PC-3 (cell line): ENCODE measurements at regions not wholly inside any gene's neighbourhood (a gene's known extent, or its start where the extent isn't known, plus 50 kb on each side); places are given as distances from the start of the nearest gene placed in this dataset.

Experiments
- ATAC-seq: fragments of 200-7000 bp; cut with Tn5 transposase; 2 replicates; pipeline ENCODE4 v1.9.1; 2020; ENCODE audit warnings: mild to moderate bottlenecking, moderate library complexity
- BruUV-seq: library from RNA; stranded (reverse); fragments of 400-500 nt; replicated peaks from 2 replicates; lab custom pipeline; 2021; lab: Mats Ljungman, UMichigan
- CTCF ChIA-PET: fragments of 300-600 bp; sonication (Branson Sonifier 250); formaldehyde crosslinking; loops from one replicate; lab custom pipeline; 2022; ENCODE audit warnings: antibody characterized with exemption; lab: Charles Lee
- POLR2A ChIA-PET: fragments of 300-600 bp; sonication (Branson Sonifier 250); formaldehyde crosslinking; loops from one replicate; lab custom pipeline; 2022; ENCODE audit warnings: antibody characterized with exemption; ENCODE audit not compliant: unreplicated experiment; lab: Charles Lee
- DNase-seq: peaks from one replicate; pipeline ENCODE4 v3.0.0-alpha.2; 2015
- H2AFZ ChIP-seq: fragments of 300-600 bp; sonication (generic); 2 replicates; pipeline ENCODE4 v1.6.0; 2016; ENCODE audit warnings: antibody characterized with exemption, low read length
- H3F3A ChIP-seq: fragments of 300-600 bp; sonication (generic); one replicate; pipeline ENCODE4 v1.6.0; 2017; ENCODE audit warnings: antibody characterized with exemption, low read length, control low read depth, mild to moderate bottlenecking; ENCODE audit not compliant: unreplicated experiment
- H3K27ac ChIP-seq: fragments of 300-600 bp; sonication (generic); 2 replicates; pipeline ENCODE4 v1.5.1; 2016; ENCODE audit warnings: mild to moderate bottlenecking, low read length
- H3K27me3 ChIP-seq: fragments of 300-600 bp; sonication (generic); 2 replicates; pipeline ENCODE4 v1.6.1; 2016; ENCODE audit warnings: low read length, mixed read lengths
- H3K36me3 ChIP-seq: fragments of 300-600 bp; sonication (generic); 2 replicates; pipeline ENCODE4 v1.6.1; 2016; ENCODE audit warnings: low read depth, mixed run types, low read length, mixed read lengths
- H3K4me1 ChIP-seq: fragments of 300-600 bp; sonication (generic); 2 replicates; pipeline ENCODE4 v1.5.1; 2016; ENCODE audit warnings: low read length; ENCODE audit not compliant: insufficient read depth
- H3K4me2 ChIP-seq: fragments of 300-600 bp; sonication (generic); 2 replicates; pipeline ENCODE4 v1.6.0; 2016; ENCODE audit warnings: low read length
- H3K4me3 ChIP-seq: fragments of 300-600 bp; sonication (generic); 2 replicates; pipeline ENCODE4 v1.5.1; 2016; ENCODE audit warnings: mild to moderate bottlenecking, low read length, mixed read lengths
- H3K79me2 ChIP-seq: fragments of 300-600 bp; sonication (generic); 2 replicates; pipeline ENCODE4 v1.6.1; 2017; ENCODE audit warnings: low read length, mixed read lengths
- H3K9ac ChIP-seq: fragments of 300-600 bp; sonication (generic); 2 replicates; pipeline ENCODE4 v1.6.0; 2016; ENCODE audit warnings: mild to moderate bottlenecking, low read length
- H3K9me2 ChIP-seq: fragments of 300-600 bp; sonication (generic); replicated peaks from 2 replicates; pipeline ENCODE4 v1.6.1; 2016; ENCODE audit warnings: mixed run types, low read length, mixed read lengths
- H3K9me3 ChIP-seq: fragments of 300-600 bp; sonication (generic); 2 replicates; pipeline ENCODE4 v1.6.1; 2016; ENCODE audit warnings: low read length, mixed read lengths
- H4K20me1 ChIP-seq: fragments of 300-600 bp; sonication (generic); 2 replicates; pipeline ENCODE4 v1.6.1; 2016; ENCODE audit warnings: low read length, mixed read lengths
- CTCF ChIP-seq: fragments of 300-600 bp; sonication (generic); conservative IDR thresholded peaks from 2 replicates; pipeline ENCODE4 v1.5.1; 2017; ENCODE audit warnings: antibody characterized with exemption, low read depth, mild to moderate bottlenecking, low read length
- EZH2 ChIP-seq: fragments of 300-600 bp; sonication (generic); IDR thresholded peaks from one replicate; pipeline ENCODE4 v1.6.1; 2017; ENCODE audit warnings: antibody characterized with exemption, mild to moderate bottlenecking, low read length; ENCODE audit not compliant: unreplicated experiment
- EZH2phosphoT487 ChIP-seq: fragments of 300-600 bp; sonication (generic); IDR thresholded peaks from 2 replicates; pipeline ENCODE4 v1.6.1; 2018; ENCODE audit warnings: mild to moderate bottlenecking, antibody characterized with exemption, low read length, borderline replicate concordance
- intact Hi-C: fragments of 100-400 bp; cut with micrococcal nuclease; formaldehyde crosslinking; loops from 2 replicates; pipeline ENCODE4 v1.9.0; 2023

DNA sequence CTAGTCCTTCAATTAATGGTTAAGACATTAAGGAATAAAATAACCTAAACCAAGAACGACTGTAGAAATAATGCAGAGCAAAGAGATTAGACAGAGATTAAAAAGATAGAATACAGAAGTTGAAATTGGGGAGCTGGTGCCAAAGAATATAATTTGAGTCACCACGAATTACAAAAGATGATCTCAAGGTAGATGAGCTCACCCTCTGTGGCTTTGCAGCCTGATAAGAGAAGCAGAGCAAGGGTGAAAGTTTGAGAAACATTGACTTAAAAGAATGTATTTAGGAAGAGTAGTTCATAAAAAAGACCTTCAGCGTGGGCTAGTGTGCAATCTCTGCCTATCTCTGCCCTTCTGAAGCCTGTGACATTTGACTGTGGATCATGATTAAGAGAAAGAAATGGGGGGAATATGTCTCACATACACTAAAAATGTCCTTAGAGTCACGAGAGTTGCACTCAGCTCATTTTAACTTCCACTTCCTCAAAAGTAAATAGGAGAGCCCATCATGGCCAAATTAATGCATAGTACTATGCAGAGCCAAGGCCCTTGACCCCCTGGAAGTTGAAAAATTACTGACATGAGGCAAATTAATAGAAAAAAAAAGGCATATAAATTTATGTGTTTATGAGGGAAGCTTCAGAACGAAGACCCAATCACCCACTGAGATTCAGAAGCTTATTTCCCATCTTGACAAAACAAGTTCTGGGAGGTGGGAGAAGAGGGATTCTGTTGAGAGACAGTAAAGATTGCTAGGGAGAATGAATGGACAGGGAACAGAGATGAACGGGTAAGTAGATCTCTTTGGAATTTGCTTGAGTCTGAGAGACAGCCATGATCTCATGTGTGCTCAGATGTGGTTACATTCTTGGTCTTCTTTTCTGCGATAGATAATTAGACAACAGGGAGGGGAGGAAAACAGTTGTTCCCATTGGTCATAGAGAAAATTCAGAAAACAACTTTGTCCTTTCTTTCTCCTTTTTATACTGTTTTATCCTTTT is 395.4 kb upstream of the LRRC7 start:
- Histone ChIP-seq H3K9ac (no peak overlapping the region), H3K4me1 (no peaks in the 10 kb centered on the region), H4K20me1 (no peaks in the 10 kb centered on the region), H2AFZ (no peak overlapping the region), H3K4me3 (no peak overlapping the region), H3K27ac (no peak overlapping the region), H3K4me2 (no peak overlapping the region), H3K27me3 (no peaks in the 10 kb centered on the region), H3K36me3 (no peaks in the 10 kb centered on the region), H3K9me3 (no peaks in the 10 kb centered on the region), H3K79me2 (no peaks in the 10 kb centered on the region), H3F3A (no peaks in the 10 kb centered on the region), H3K9me2 (no peaks in the 10 kb centered on the region)
- DNase-seq (peak; percentile 25), ATAC-seq (no peak)
- BruUV-seq, result no TSS peak
- POLR2A ChIA-PET, result no interaction called here
- intact Hi-C loops, result no loop called here
- TF ChIP-seq CTCF, result no peak
- TF ChIP-seq EZH2phosphoT487, result no peak
- no peak for TF ChIP-seq EZH2
- CTCF ChIA-PET, result no interaction called here

GRCh38 chr1:69175053-69175452 is 392.7 kb upstream of the LRRC7 start:
- Histone ChIP-seq H3K9me2 (no peaks in the 10 kb centered on the region), H3K4me3 (no peak overlapping the region), H3K27me3 (no peaks in the 10 kb centered on the region), H3K4me1 (no peaks in the 10 kb centered on the region), H3K9ac (no peak overlapping the region), H3K36me3 (no peaks in the 10 kb centered on the region), H3K79me2 (no peaks in the 10 kb centered on the region), H3K9me3 (no peaks in the 10 kb centered on the region), H4K20me1 (no peaks in the 10 kb centered on the region), H2AFZ (no peak overlapping the region), H3K27ac (no peak overlapping the region), H3F3A (no peaks in the 10 kb centered on the region), H3K4me2 (no peak overlapping the region)
- ATAC-seq (no peak), DNase-seq (peak; percentile 54)
- POLR2A ChIA-PET, result no interaction called here
- TF ChIP-seq EZH2phosphoT487, result no peak
- TF ChIP-seq CTCF, result peak; percentile 35; the same call in 1 of the 2 replicates
- TF ChIP-seq EZH2, result no peak
- no TSS peak for BruUV-seq
- intact Hi-C loops, result no loop called here
- CTCF ChIA-PET, result no interaction called here

- ChIA-PET CTCF (no interaction called here), POLR2A (no interaction called here)
- no peaks in the 10 kb centered on the region for H3K9me3 ChIP-seq
- no TSS peak for BruUV-seq
- intact Hi-C loops, result no loop called here
- H3K9ac ChIP-seq, result no peak overlapping the region
- H3K4me3 ChIP-seq, result no peak overlapping the region
- no peak for DNase-seq
- H3K9me2 ChIP-seq, result no peaks in the 10 kb centered on the region
- H3K27me3 ChIP-seq, result no peaks in the 10 kb centered on the region
- no peak for TF ChIP-seq CTCF
- no peak for TF ChIP-seq EZH2
- TF ChIP-seq EZH2phosphoT487, result no peak
- H4K20me1 ChIP-seq, result no peaks in the 10 kb centered on the region
- no peaks in the 10 kb centered on the region for H3K36me3 ChIP-seq
- no peaks in the 10 kb centered on the region for H3K79me2 ChIP-seq
- H3K4me1 ChIP-seq, result no peaks in the 10 kb centered on the region
- no peak overlapping the region for H3K27ac ChIP-seq
- no peak overlapping the region for H3K4me2 ChIP-seq
- H2AFZ ChIP-seq, result no peak overlapping the region
- no peak for ATAC-seq
- no peaks in the 10 kb centered on the region for H3F3A ChIP-seq
Observed at GRCh38 chr1:69180358-69180757, 387.4 kb upstream of the LRRC7 start.
